HFF-Myc (cell line): ENCODE measurements at regions not wholly inside any gene's neighbourhood (a gene's known extent, or its start where the extent isn't known, plus 50 kb on each side); places are given as distances from the start of the nearest gene placed in this dataset.

Experiments used
- DNase-seq: peaks from one replicate; pipeline ENCODE4 v3.0.0-alpha.2; 2011; ENCODE audit warnings: low read depth; ENCODE audit errors: extremely low read depth
- H3K4me3 ChIP-seq: replicated peaks from 2 replicates; pipeline ENCODE4 v1.5.1; 2011; ENCODE audit warnings: low read depth, mild to moderate bottlenecking, control low read depth, low read length
- CTCF ChIP-seq: IDR thresholded peaks from 2 replicates; pipeline ENCODE4 v1.5.1; 2012; ENCODE audit warnings: mild to moderate bottlenecking, low read depth, low read length, control low read depth; ENCODE audit errors: missing control alignments

- no peak overlapping the region for H3K4me3 ChIP-seq
- DNase-seq = no peak
- TF ChIP-seq CTCF = no peak
Observed at GRCh38 chr5:157999696-158000095, 140.8 kb upstream of the CLINT1 start.

- no peak overlapping the region for H3K4me3 ChIP-seq
- no peak for TF ChIP-seq CTCF
- no peak for DNase-seq
Observed at GRCh38 chr5:157997991-157998504, 139.1 kb upstream of the CLINT1 start.

GRCh38 chr5:157994906-157995519 is 136.1 kb upstream of the CLINT1 start:
- no peak for DNase-seq
- H3K4me3 ChIP-seq = no peak overlapping the region
- peak; percentile 66 for TF ChIP-seq CTCF

GRCh38 chr5:157993986-157994691 is 135.2 kb upstream of the CLINT1 start:
- no peak overlapping the region for H3K4me3 ChIP-seq
- TF ChIP-seq CTCF = no peak
- DNase-seq = no peak

GRCh38 chr5:157993201-157993600 is 134.3 kb upstream of the CLINT1 start:
- DNase-seq = no peak
- TF ChIP-seq CTCF = no peak
- no peak overlapping the region for H3K4me3 ChIP-seq

- no peak for DNase-seq
- TF ChIP-seq CTCF = no peak
- H3K4me3 ChIP-seq = no peak overlapping the region
Observed at GRCh38 chr5:157990583-157991181, 131.7 kb upstream of the CLINT1 start.
